ENCODE measurements at regions not wholly inside any gene's neighbourhood (a gene's known extent, or its start where the extent isn't known, plus 50 kb on each side); places are given as distances from the start of the nearest gene placed in this dataset.

GRCh38 chr12:3336606-3337311 lies 154.2 kb upstream of the PRMT8 start:
- intact Hi-C loops (cut with DNase I) = no loop called here
- DNase-seq = peak; percentile 52 to 95 (median 80)

DNA sequence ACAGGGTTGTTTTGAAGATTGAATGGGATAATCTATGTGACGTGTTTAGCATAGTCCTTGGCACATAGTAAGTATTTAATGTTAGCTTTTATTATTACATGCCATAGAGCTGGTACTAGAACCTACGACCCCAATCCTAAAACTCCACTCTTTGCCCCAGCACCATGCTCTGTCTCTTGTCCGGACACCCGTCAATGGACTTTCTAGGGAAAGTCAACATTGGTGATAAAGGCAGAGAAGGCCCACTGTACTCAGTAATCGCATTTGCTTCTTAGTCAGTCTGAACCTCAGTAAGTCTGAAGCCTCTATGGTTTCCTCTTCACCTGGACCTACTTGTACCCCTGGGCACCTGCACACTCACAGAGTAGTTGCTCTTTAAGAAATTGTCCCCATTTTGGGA lies 153.1 kb upstream of the PRMT8 start:
- no peak for DNase-seq

GRCh38 chr12:3339221-3339620 lies 151.8 kb upstream of the PRMT8 start:
- DNase-seq = peak in 1 of 10 donors; percentile 17
- intact Hi-C loops (cut with DNase I) = no loop called here

More for the DNA sequence above, 153.1 kb upstream of the PRMT8 start:
- intact Hi-C loops (cut with DNase I) = no loop called here

DNA sequence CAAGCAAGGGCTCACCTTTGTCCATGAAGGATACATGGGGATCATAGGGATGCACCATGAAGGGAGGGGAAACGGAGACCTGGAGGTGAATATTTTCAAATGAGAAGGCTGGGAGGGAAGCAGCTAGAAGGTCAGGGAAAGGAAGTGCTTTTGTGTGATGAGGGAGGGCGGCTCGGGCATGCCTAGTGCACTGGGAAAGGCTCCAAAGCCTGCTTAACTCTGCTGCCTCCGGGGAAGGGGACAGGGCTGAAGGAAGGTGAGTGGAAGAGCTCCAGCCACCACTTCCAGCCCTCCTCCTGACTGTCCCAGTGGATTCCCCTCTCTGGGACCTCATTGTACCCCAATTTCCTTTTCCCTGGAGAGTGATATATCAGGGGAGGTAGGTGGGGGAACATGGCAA lies 149.4 kb upstream of the PRMT8 start:
- intact Hi-C loops (cut with DNase I) = no loop called here
- peak in 2 of 10 donors; percentile 67 to 74 for DNase-seq

- peak; percentile 44 to 96 (median 73) for DNase-seq
- intact Hi-C loops (cut with DNase I) = no loop called here
Observed at GRCh38 chr12:3342051-3342450, 149.0 kb upstream of the PRMT8 start.

GRCh38 chr12:3348055-3348454 lies 142.9 kb upstream of the PRMT8 start:
- intact Hi-C loops (cut with DNase I) = no loop called here
- DNase-seq = no peak

- no peak for DNase-seq
Observed at GRCh38 chr12:3350432-3350831, 140.6 kb upstream of the PRMT8 start.

DNA sequence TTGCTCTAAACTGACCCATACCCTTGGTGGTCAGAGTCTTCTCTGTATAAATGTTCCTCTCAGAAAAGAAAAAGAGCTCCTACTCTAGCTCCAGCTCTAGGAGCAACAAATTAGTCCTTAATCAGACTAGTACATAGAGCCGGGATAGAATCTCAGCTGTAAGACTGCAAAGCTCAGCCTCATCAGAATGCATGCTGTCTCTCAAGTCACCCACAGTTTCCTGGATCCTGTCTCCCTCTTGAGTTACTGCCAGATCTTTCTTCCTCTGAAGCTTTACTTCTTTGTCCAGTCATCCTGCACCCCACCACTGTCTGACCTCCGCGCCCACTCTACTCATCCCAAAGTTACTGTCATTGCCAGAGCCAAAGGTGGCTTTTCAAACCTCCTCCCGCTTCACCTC lies 139.3 kb upstream of the PRMT8 start:
- no peak for DNase-seq
- intact Hi-C loops (cut with DNase I) = no loop called here

More at GRCh38 chr12:3350432-3350831, 140.6 kb upstream of the PRMT8 start:
- intact Hi-C loops (cut with DNase I) = no loop called here

DNA sequence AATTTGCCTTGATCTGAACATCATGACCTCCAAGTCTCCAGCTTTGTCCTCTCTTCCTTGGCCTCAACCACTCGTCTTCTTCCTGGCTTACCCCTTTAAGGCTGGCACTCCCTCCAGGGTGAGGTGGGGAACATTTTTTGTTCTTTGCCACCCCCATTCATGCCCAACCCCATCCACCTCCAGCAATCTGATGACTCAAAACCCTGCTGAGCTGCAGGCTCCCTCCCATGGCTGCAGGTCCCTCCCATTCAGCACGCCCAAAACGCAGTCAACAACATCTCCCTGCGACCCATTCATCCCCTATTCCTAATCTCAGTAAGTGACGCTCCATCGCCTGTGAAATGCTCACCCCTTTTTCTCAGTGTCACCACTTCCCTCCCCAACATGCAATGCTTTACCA lies 138.8 kb upstream of the PRMT8 start:
- no peak for DNase-seq

DNA sequence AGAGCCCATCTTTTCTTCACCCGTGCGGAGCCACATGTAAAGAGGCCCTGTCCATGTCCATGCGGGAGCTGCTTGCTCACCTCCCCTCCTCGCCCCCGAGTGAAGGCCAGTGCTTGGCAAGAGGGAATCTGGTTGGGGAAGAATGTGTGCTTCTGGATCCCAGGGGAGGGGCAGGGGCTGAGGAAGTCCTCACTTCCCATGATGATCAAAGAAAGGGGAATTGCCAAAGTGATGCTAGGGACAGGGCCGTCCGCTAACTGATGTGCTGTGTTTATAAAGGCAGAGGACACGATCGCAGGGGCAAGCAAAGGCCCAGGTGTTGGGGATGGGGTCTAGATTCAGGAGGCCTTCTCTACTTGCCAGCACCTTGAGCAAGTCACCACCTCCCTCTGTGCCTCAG lies 137.4 kb upstream of the PRMT8 start:
- no peak for DNase-seq
- intact Hi-C loops (cut with DNase I) = no loop called here

More for the DNA sequence above, 138.8 kb upstream of the PRMT8 start:
- intact Hi-C loops (cut with DNase I) = no loop called here

DNA sequence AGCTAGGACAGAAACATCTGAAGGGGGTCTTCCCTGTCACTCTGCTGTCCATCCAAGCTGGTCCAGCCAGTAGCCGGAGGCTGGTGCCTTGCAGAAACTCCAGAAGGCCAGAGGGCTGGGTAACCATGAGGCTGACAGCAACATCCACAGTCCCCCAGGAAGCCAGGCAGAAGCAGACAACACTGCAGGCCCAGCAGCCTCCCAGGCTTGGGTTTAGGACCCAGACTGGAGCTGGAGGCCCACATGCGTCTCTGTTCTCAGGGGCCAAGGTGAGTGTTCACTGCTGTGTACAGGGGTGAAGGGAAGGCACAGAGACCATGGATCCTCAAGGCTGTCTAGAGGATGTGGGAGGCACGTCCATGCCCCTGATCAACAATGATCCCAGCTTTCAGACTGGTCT lies 136.4 kb upstream of the PRMT8 start:
- DNase-seq = no peak
- intact Hi-C loops (cut with DNase I) = no loop called here

DNA sequence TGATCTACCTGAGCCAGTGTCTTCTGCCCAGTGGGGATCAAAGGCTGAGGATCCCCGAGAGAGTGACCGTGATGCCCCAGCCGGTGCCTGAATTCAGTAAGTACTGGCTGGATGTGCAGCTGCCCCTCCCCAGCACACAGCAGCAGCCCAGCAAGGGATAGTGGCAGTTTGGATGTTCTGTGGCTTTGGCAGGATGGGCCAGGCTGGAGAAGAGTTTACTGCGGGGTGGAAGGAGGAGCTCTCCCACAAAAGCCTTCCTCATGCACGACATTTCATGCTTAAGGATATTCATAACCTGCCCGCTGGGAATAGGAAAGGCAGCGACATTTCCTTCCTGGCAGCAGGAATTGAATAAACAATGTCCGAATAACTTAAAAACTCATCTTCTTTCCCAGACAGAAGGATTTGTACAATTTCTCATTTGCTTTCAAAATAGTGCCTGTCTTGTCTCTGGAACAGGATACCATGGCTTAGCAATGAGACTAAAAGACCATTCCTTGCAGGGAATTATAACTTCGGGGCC lies 135.6 kb upstream of the PRMT8 start:
- DNase-seq = no peak
- intact Hi-C loops (cut with DNase I) = no loop called here

DNA sequence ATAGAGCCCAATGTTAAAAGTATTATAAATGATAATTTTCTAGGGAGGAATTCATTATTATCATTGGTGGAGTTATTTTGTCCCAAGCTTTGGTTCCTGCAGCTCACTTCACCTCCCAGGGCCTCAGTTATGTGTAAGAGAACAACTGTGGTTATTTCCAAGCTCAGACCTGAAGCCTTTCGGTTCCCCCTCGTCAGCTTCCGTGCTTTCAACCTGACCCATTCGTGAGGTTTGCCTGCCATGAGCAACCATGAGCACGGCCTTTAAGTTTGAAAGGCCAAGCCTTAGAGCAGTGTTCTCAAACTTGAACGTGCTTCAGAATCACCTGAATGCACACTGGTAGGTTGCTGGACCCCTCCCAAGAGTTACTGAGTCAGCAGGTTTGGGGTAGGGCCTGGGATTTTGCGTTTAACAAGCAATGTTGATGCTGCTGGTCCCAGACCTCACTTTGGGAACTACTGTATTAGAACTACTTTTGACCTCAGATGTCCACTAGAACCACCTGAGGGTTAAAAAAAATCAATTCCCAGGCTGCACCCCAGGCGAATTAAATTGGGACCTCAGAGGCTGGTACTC lies 133.0 kb upstream of the PRMT8 start:
- DNase-seq = no peak
- intact Hi-C loops (cut with DNase I) = no loop called here

GRCh38 chr12:3359478-3359877 lies 131.5 kb upstream of the PRMT8 start:
- no peak for DNase-seq
- intact Hi-C loops (cut with DNase I) = no loop called here

- DNase-seq = no peak
- intact Hi-C loops (cut with DNase I) = no loop called here
Observed at GRCh38 chr12:3361146-3361545, 129.9 kb upstream of the PRMT8 start.

DNA sequence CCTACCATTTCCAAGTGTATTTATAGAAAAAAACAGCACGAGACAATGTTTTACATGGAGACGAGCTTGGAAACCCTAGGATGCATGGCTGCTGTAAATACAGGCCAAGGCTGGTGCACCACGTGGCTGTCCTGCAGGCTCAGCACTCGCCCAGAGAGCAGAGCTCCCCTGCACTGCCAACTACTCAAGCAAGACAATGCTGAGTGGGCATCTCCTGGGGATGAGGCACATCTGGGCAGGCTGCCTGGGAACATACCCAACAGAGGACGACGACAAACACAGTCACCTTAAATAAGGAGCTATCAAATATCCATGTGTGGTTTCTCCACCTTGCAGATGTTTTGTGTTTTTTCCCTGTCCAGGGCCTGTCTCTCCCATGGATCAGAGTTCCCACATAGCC lies 128.3 kb upstream of the PRMT8 start:
- intact Hi-C loops (cut with DNase I) = no loop called here

GRCh38 chr12:3363608-3364007 lies 127.4 kb upstream of the PRMT8 start:
- intact Hi-C loops (cut with DNase I) = no loop called here
- no peak for DNase-seq

More for the DNA sequence above, 128.3 kb upstream of the PRMT8 start:
- no peak for DNase-seq

DNA sequence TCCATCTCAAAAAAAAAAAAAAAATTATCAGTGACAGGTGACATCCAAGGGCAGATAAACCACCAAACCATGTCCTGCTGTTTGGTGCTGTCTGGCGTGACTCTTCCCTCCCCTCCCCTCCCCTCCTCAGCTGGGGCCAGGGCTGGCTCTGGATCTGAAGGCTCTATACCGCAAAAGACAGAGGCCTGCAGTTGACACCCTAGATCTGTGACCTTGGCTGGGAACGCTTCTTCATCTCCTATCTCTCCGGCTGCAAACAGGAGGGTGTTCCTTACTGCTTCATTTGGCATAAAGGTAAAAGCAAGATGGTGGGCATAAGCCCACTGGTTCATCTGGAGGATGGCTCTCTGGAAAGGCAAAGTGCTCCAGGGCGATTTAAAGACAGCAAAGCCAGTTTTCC lies 126.8 kb upstream of the PRMT8 start:
- no peak for DNase-seq
- intact Hi-C loops (cut with DNase I) = no loop called here

GRCh38 chr12:3364661-3365462 lies 126.1 kb upstream of the PRMT8 start:
- intact Hi-C loops (cut with DNase I) = no loop called here
- no peak for DNase-seq

- DNase-seq = peak in 6 of 10 donors; percentile 43 to 92 (median 48)
- intact Hi-C loops (cut with DNase I) = no loop called here
Observed at GRCh38 chr12:3365463-3366411, 125.3 kb upstream of the PRMT8 start.

Measured in posterior cingulate gyrus (tissue), 11 donors.